ENCODE measurements at regions not wholly inside any gene's neighbourhood (a gene's known extent, or its start where the extent isn't known, plus 50 kb on each side); places are given as distances from the start of the nearest gene placed in this dataset.

GRCh38 chr2:129103936-129104878, 785.5 kb upstream of the HS6ST1 start:
- TF ChIP-seq, protein P1, sequence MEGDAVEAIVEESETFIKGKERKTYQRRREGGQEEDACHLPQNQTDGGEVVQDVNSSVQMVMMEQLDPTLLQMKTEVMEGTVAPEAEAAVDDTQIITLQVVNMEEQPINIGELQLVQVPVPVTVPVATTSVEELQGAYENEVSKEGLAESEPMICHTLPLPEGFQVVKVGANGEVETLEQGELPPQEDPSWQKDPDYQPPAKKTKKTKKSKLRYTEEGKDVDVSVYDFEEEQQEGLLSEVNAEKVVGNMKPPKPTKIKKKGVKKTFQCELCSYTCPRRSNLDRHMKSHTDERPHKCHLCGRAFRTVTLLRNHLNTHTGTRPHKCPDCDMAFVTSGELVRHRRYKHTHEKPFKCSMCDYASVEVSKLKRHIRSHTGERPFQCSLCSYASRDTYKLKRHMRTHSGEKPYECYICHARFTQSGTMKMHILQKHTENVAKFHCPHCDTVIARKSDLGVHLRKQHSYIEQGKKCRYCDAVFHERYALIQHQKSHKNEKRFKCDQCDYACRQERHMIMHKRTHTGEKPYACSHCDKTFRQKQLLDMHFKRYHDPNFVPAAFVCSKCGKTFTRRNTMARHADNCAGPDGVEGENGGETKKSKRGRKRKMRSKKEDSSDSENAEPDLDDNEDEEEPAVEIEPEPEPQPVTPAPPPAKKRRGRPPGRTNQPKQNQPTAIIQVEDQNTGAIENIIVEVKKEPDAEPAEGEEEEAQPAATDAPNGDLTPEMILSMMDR (optimal IDR thresholded peaks at IDR 0.05 in 1 of 3, IDR thresholded peaks at IDR 0.05 in 1 of 3, conservative IDR thresholded peaks at IDR 0.05 in 1 of 3; ENCODE audit: extremely low read depth in 1 of 3, insufficient read depth in 2 of 3, low read length in 3 of 3) = no peak
- TF ChIP-seq EZH2 (IDR thresholded peaks at IDR 0.05; ENCODE audit: low read length) = no peak
